ENCODE measurements at regions not wholly inside any gene's neighbourhood (a gene's known extent, or its start where the extent isn't known, plus 50 kb on each side); places are given as distances from the start of the nearest gene placed in this dataset.

GRCh38 chr6:14622909-14623505, 505.4 kb downstream of the CD83 start:
- no peak for TF ChIP-seq CTCF (IDR thresholded peaks at IDR 0.05; ENCODE audit: insufficient read depth, low read length, poor library complexity, severe bottlenecking)
- TF ChIP-seq EZH2phosphoT487 (conservative IDR thresholded peaks at IDR 0.05; ENCODE audit: low read length), result no peak
